ENCODE measurements at regions not wholly inside any gene's neighbourhood (a gene's known extent, or its start where the extent isn't known, plus 50 kb on each side); places are given as distances from the start of the nearest gene placed in this dataset.
"Not testable (repeated sequence)": the region's sequence is repeated elsewhere in the genome, so short reads cannot be mapped to it uniquely, and the experiment has no call there.

GRCh38 chr9:38153152-38153909, 84.3 kb upstream of the SHB start:
- DNase-seq: no peak

GRCh38 chr9:38149647-38150046, 80.6 kb upstream of the SHB start:
- no peak for DNase-seq

- no peak for DNase-seq
Observed at GRCh38 chr9:38146844-38147243, 77.8 kb upstream of the SHB start.

GRCh38 chr9:38145526-38146053, 76.6 kb upstream of the SHB start:
- DNase-seq: no peak

- no peak for DNase-seq
Observed at GRCh38 chr9:38144421-38144820, 75.4 kb upstream of the SHB start.

GRCh38 chr9:38141746-38142591, 72.9 kb upstream of the SHB start:
- no peak for DNase-seq

GRCh38 chr9:38138276-38138675, 69.2 kb upstream of the SHB start:
- no peak for DNase-seq

- no peak for DNase-seq
Observed at GRCh38 chr9:38137342-38137741, 68.3 kb upstream of the SHB start.

- no peak for DNase-seq
Observed at GRCh38 chr9:38136386-38136785, 67.4 kb upstream of the SHB start.

GRCh38 chr9:38134611-38135237, 65.7 kb upstream of the SHB start:
- DNase-seq: no peak

- no peak for DNase-seq
Observed at GRCh38 chr9:38133595-38133994, 64.6 kb upstream of the SHB start.

GRCh38 chr9:38132956-38133355, 63.9 kb upstream of the SHB start:
- no peak for DNase-seq

GRCh38 chr9:38131729-38132128, 62.7 kb upstream of the SHB start:
- no peak for DNase-seq

GRCh38 chr9:38130724-38131123, 61.7 kb upstream of the SHB start:
- DNase-seq: no peak

- no peak for DNase-seq
Observed at GRCh38 chr9:38129366-38129765, 60.3 kb upstream of the SHB start.

- no peak for DNase-seq
Observed at GRCh38 chr9:38128752-38129270, 59.8 kb upstream of the SHB start.

- no peak for DNase-seq
Observed at GRCh38 chr9:38127271-38127839, 58.3 kb upstream of the SHB start.

GRCh38 chr9:38126730-38127129, 57.7 kb upstream of the SHB start:
- no peak for DNase-seq

- no peak for DNase-seq
Observed at GRCh38 chr9:38125889-38126288, 56.9 kb upstream of the SHB start.

GRCh38 chr9:38123359-38123758, 54.3 kb upstream of the SHB start:
- DNase-seq: not testable (repeated sequence)

- no peak for DNase-seq
Observed at GRCh38 chr9:38120961-38121360, 51.9 kb upstream of the SHB start.

GRCh38 chr9:38119560-38120236, 50.7 kb upstream of the SHB start:
- DNase-seq: no peak
